Sigmoid colon (tissue), 4 donors: ENCODE measurements at regions not wholly inside any gene's neighbourhood (a gene's known extent, or its start where the extent isn't known, plus 50 kb on each side); places are given as distances from the start of the nearest gene placed in this dataset.

Experiments used
- CTCF ChIP-seq, 4 experiments: fragments of 450-650 bp in 3 of 4; fragments of 200-600 bp in 1 of 4; IDR thresholded peaks; one replicate each; pipeline ENCODE4 v1.5.1; 2016 to 2019; ENCODE audit warnings: antibody characterized with exemption in 4 of 4, mild to moderate bottlenecking in 3 of 4, moderate library complexity in 2 of 4
- POLR2A ChIP-seq, 2 donors: fragments of 450-650 bp; IDR thresholded peaks; one replicate each; pipeline ENCODE4 v1.6.1; 2016; ENCODE audit warnings: antibody characterized with exemption in 2 of 2, mild to moderate bottlenecking in 2 of 2, moderate library complexity in 2 of 2
- POLR2AphosphoS5 ChIP-seq, 4 donors: sonication (generic); formaldehyde crosslinking; IDR thresholded peaks; one replicate each; pipeline ENCODE4 v1.6.1; 2017; ENCODE audit warnings: antibody characterized with exemption in 4 of 4

- TF ChIP-seq CTCF (IDR thresholded peaks at IDR 0.05) = no peak
- TF ChIP-seq POLR2A (IDR thresholded peaks at IDR 0.05) = no peak
- no peak for TF ChIP-seq POLR2AphosphoS5 (IDR thresholded peaks at IDR 0.05)
These were observed 190.3 kb downstream of the TMEM167A start for GRCh38 chr5:82886911-82887310.
